Endothelial cell of umbilical vein (primary cell): ENCODE measurements at regions not wholly inside any gene's neighbourhood (a gene's known extent, or its start where the extent isn't known, plus 50 kb on each side); places are given as distances from the start of the nearest gene placed in this dataset.

Source experiments
- BruUV-seq: library from RNA; stranded (reverse); fragments of 400-500 nt; replicated peaks from 2 replicates; lab custom pipeline; 2021; lab: Mats Ljungman, UMichigan
- CTCF ChIA-PET: fragments of 300-600, 350-600 bp; sonication (Branson Sonifier 250); formaldehyde crosslinking; loops from one replicate; lab custom pipeline; 2021; ENCODE audit warnings: antibody characterized with exemption, inconsistent platforms; lab: Charles Lee
- POLR2A ChIA-PET: fragments of 300-600, 350-600 bp; sonication (Branson Sonifier 250); formaldehyde crosslinking; loops from one replicate; lab custom pipeline; 2021; ENCODE audit warnings: antibody characterized with exemption, inconsistent platforms; lab: Charles Lee
- DNase-seq: peaks from one replicate; pipeline ENCODE4 v3.0.0-alpha.2; 2011; ENCODE audit warnings: low read depth, low spot score
- FAIRE-seq: peaks from 2 replicates; lab custom pipeline; 2011; peaks lifted over from hg19 to GRCh38; lab: Jason Lieb, UNC
- H2AFZ ChIP-seq: 2 replicates; pipeline ENCODE4 v1.6.0; 2012; ENCODE audit warnings: low read depth, low read length, control low read depth, inconsistent platforms
- H3K27ac ChIP-seq: 2 replicates; pipeline ENCODE4 v1.5.1; 2011; ENCODE audit warnings: low read depth, mild to moderate bottlenecking, control low read depth, low read length, moderate library complexity; ENCODE audit not compliant: insufficient read depth
- H3K27me3 ChIP-seq, 2 experiments: 2 replicates each; pipeline versions ENCODE4 v1.6.0 to v1.6.1; 2011; ENCODE audit warnings: low read length in 2 of 2, mixed read lengths in 1 of 2; ENCODE audit not compliant: control insufficient read depth in 2 of 2, insufficient read depth in 2 of 2
- H3K36me3 ChIP-seq, 2 experiments: 2 replicates in 1 of 2; 3 replicates in 1 of 2; pipeline ENCODE4 v1.5.1; 2011; ENCODE audit warnings: low read length in 2 of 2, mild to moderate bottlenecking in 1 of 2, moderate library complexity in 1 of 2; ENCODE audit not compliant: control insufficient read depth in 2 of 2, insufficient read depth in 2 of 2; ENCODE audit errors: extremely low read depth in 1 of 2
- H3K4me1 ChIP-seq: 3 replicates; pipeline ENCODE4 v1.5.1; 2011; ENCODE audit warnings: mild to moderate bottlenecking, low read length; ENCODE audit not compliant: control insufficient read depth, insufficient read depth; ENCODE audit errors: extremely low read depth
- H3K4me2 ChIP-seq: 2 replicates; pipeline ENCODE4 v1.6.1; 2011; ENCODE audit warnings: low read length, control low read depth, mixed read lengths; ENCODE audit not compliant: insufficient read depth
- H3K4me3 ChIP-seq, 3 experiments: fragments of 200-600 bp in 1 of 3; sonication (generic), shearing (Covaris generic) in 1 of 3; replicated peaks in 1 of 3; 2 replicates each; pipeline ENCODE4 v1.5.1; 2011 to 2016; ENCODE audit warnings: control low read depth in 3 of 3, low read length in 3 of 3, mild to moderate bottlenecking in 2 of 3, inconsistent platforms in 1 of 3, low read depth in 1 of 3, moderate library complexity in 1 of 3; ENCODE audit not compliant: insufficient read depth in 1 of 3
- H3K79me2 ChIP-seq: 2 replicates; pipeline ENCODE4 v1.6.0; 2012; ENCODE audit warnings: low read length, inconsistent platforms; ENCODE audit not compliant: control insufficient read depth, insufficient read depth
- H3K9ac ChIP-seq: replicated peaks from 2 replicates; pipeline ENCODE3; 2011; ENCODE audit warnings: low read length, control low read depth; ENCODE audit not compliant: insufficient read depth; ENCODE audit errors: extremely low read depth
- H3K9me1 ChIP-seq: replicated peaks from 3 replicates; pipeline ENCODE4 v1.6.0; 2011; ENCODE audit warnings: mild to moderate bottlenecking, low read length; ENCODE audit not compliant: control insufficient read depth, insufficient read depth; ENCODE audit errors: extremely low read depth
- H3K9me3 ChIP-seq: replicated peaks from 2 replicates; pipeline ENCODE4 v1.5.1; 2012; ENCODE audit warnings: low read length, inconsistent platforms; ENCODE audit not compliant: control insufficient read depth, insufficient read depth
- H4K20me1 ChIP-seq: replicated peaks from 2 replicates; pipeline ENCODE3; 2011; ENCODE audit warnings: mild to moderate bottlenecking, low read length; ENCODE audit not compliant: control insufficient read depth, insufficient read depth; ENCODE audit errors: extremely low read depth
- CTCF ChIP-seq, 2 donors: IDR thresholded peaks; 1 replicate in 1 of 2; 2 replicates in 1 of 2; pipeline ENCODE4 v1.5.1; 2011; ENCODE audit warnings: low read length in 2 of 2, mild to moderate bottlenecking in 2 of 2, moderate library complexity in 2 of 2, control low read depth in 1 of 2, inconsistent platforms in 1 of 2, low read depth in 1 of 2; ENCODE audit not compliant: insufficient read depth in 1 of 2; ENCODE audit errors: extremely low read depth in 1 of 2
- EZH2 ChIP-seq: IDR thresholded peaks from 2 replicates; pipeline ENCODE4 v1.6.1; 2012; ENCODE audit warnings: borderline replicate concordance, low read depth, mild to moderate bottlenecking, moderate library complexity, low read length, inconsistent platforms; ENCODE audit not compliant: severe bottlenecking
- GATA2 ChIP-seq: IDR thresholded peaks from 2 replicates; pipeline ENCODE4 v1.7.0; 2011; ENCODE audit warnings: low read depth, mild to moderate bottlenecking, moderate library complexity, mixed read lengths, low read length; ENCODE audit not compliant: insufficient read length, insufficient read depth
- JUN ChIP-seq: IDR thresholded peaks from 2 replicates; pipeline ENCODE4 v1.6.1; 2011; ENCODE audit warnings: borderline replicate concordance, low read depth; ENCODE audit not compliant: insufficient read length, insufficient read depth
- MYC ChIP-seq: IDR thresholded peaks from one replicate; pipeline ENCODE4 v1.6.1; 2011; ENCODE audit warnings: mild to moderate bottlenecking, low read depth, low read length
- POLR2A ChIP-seq: IDR thresholded peaks from 2 replicates; pipeline ENCODE4 v1.6.1; 2012; ENCODE audit warnings: low read depth, mild to moderate bottlenecking, control low read depth, low read length
- dilution Hi-C: fragments of 300-500 bp; cut with MboI; formaldehyde crosslinking; loops from one replicate; pipeline ENCODE4 v1.15.0; 2019; ENCODE audit warnings: low sequenced_read_pairs; ENCODE audit not compliant: extremely low pct_ligation_motif_present
- intact Hi-C: fragments of 100-400 bp; cut with micrococcal nuclease; formaldehyde crosslinking; loops from one replicate; pipeline ENCODE4 v1.10.0; 2022

GRCh38 chr16:29311461-29312344 lies 94.8 kb downstream of the NPIPB11 start:
- Histone ChIP-seq H3K36me3 (no peaks in the 10 kb centered on the region), H3K9ac (no peak overlapping the region), H2AFZ (no peak overlapping the region), H3K9me3 (no peaks in the 10 kb centered on the region), H3K4me1 (no peaks in the 10 kb centered on the region), H3K4me3 (no peak overlapping the region), H4K20me1 (no peaks in the 10 kb centered on the region), H3K4me2 (no peak overlapping the region), H3K9me1 (no peaks in the 10 kb centered on the region), H3K27ac (no peak overlapping the region), H3K27me3 (no peaks in the 10 kb centered on the region), H3K79me2 (no peaks in the 10 kb centered on the region)
- intact Hi-C loops (no loop called here), dilution Hi-C loops (no loop called here)
- no peak for DNase-seq
- POLR2A ChIA-PET: no interaction called here
- CTCF ChIA-PET: no interaction called here
- no peak for FAIRE-seq
- TF ChIP-seq GATA2 (no peak), MYC (no peak), CTCF (IDR thresholded peaks at IDR 0.05; ENCODE audit: extremely low read depth in 1 of 2, insufficient read depth in 1 of 2, low read depth in 1 of 2, low read length in 2 of 2) (no peak), EZH2 (no peak), JUN (no peak), POLR2A (no peak)
- BruUV-seq: no TSS peak
